ENCODE measurements at regions not wholly inside any gene's neighbourhood (a gene's known extent, or its start where the extent isn't known, plus 50 kb on each side); places are given as distances from the start of the nearest gene placed in this dataset.

DNA sequence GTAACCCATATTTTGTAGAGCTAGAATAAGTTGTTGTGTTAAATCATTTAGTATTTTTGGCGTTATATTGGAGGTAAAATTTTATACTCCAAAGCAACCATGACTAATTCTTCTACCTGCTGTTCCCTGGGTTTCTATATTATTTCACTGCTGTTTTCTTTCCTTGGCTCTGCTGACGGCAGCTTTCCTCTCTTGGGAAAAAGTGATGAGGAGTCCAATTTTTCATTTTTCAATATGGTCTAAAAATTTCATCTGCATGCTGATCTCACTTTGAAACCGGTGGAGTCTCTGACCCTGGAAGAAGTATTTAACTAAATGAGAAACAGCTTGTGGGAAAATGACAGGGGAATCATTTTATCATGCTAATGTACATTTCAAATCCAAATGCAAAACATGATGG lies 110.2 kb downstream of the IFI44 start:
- TF ChIP-seq CHD4 (IDR thresholded peaks at IDR 0.05; ENCODE audit: borderline replicate concordance) (no peak), CTCF (IDR thresholded peaks at IDR 0.05) (no peak), MAFK (IDR thresholded peaks at IDR 0.05; ENCODE audit: partially characterized antibody) (no peak), MAX (IDR thresholded peaks at IDR 0.05) (no peak), EP300 (IDR thresholded peaks at IDR 0.05) (no peak), PHF8 (IDR thresholded peaks at IDR 0.05; ENCODE audit: borderline replicate concordance, low read depth) (no peak), REST (IDR thresholded peaks at IDR 0.05) (no peak), KDM1A (IDR thresholded peaks at IDR 0.05; ENCODE audit: low read depth) (no peak), MAZ (IDR thresholded peaks at IDR 0.05; ENCODE audit: borderline replicate concordance, low read depth, low read length) (no peak), POLR2A (IDR thresholded peaks at IDR 0.05; ENCODE audit: low read length) (no peak)
- TF ChIP-seq, protein P1, sequence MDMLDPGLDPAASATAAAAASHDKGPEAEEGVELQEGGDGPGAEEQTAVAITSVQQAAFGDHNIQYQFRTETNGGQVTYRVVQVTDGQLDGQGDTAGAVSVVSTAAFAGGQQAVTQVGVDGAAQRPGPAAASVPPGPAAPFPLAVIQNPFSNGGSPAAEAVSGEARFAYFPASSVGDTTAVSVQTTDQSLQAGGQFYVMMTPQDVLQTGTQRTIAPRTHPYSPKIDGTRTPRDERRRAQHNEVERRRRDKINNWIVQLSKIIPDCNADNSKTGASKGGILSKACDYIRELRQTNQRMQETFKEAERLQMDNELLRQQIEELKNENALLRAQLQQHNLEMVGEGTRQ (IDR thresholded peaks at IDR 0.05) = no peak
- TF ChIP-seq, protein P2, sequence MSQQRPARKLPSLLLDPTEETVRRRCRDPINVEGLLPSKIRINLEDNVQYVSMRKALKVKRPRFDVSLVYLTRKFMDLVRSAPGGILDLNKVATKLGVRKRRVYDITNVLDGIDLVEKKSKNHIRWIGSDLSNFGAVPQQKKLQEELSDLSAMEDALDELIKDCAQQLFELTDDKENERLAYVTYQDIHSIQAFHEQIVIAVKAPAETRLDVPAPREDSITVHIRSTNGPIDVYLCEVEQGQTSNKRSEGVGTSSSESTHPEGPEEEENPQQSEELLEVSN (IDR thresholded peaks at IDR 0.05; ENCODE audit: borderline replicate concordance, low read depth) = no peak
- TF ChIP-seq, protein P3, sequence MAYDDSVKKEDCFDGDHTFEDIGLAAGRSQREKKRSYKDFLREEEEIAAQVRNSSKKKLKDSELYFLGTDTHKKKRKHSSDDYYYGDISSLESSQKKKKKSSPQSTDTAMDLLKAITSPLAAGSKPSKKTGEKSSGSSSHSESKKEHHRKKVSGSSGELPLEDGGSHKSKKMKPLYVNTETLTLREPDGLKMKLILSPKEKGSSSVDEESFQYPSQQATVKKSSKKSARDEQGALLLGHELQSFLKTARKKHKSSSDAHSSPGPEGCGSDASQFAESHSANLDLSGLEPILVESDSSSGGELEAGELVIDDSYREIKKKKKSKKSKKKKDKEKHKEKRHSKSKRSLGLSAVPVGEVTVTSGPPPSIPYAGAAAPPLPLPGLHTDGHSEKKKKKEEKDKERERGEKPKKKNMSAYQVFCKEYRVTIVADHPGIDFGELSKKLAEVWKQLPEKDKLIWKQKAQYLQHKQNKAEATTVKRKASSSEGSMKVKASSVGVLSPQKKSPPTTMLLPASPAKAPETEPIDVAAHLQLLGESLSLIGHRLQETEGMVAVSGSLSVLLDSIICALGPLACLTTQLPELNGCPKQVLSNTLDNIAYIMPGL (CRISPR knock-in tag; IDR thresholded peaks at IDR 0.05; ENCODE audit: borderline replicate concordance) = no peak

Data from A549 (cell line).